ENCODE measurements at regions not wholly inside any gene's neighbourhood (a gene's known extent, or its start where the extent isn't known, plus 50 kb on each side); places are given as distances from the start of the nearest gene placed in this dataset.

GRCh38 chr20:29741594-29741893 is 1515.9 kb upstream of the DEFB115 start:
- no peak for TF ChIP-seq KLF17 (tag by site-specific recombination; IDR thresholded peaks at IDR 0.05)
- TF ChIP-seq CTCF (tag by site-specific recombination; IDR thresholded peaks at IDR 0.05): no peak
- TF ChIP-seq SP2 (tag by site-specific recombination; IDR thresholded peaks at IDR 0.05): no peak
- no peak for TF ChIP-seq GLI4 (tag by site-specific recombination; IDR thresholded peaks at IDR 0.05)
- TF ChIP-seq ZNF24 (tag by site-specific recombination; IDR thresholded peaks at IDR 0.05): no peak
- no peak for TF ChIP-seq ZNF341 (tag by site-specific recombination; IDR thresholded peaks at IDR 0.05; ENCODE audit: low read depth)
- no peak for TF ChIP-seq SETDB1 (IDR thresholded peaks at IDR 0.05; ENCODE audit: insufficient read length, low read length)
- no peak for TF ChIP-seq ATF2 (tag by site-specific recombination; IDR thresholded peaks at IDR 0.05; ENCODE audit: low read depth)
- TF ChIP-seq ZNF274 (IDR thresholded peaks at IDR 0.05; ENCODE audit: low read length): no peak
- TF ChIP-seq ZNF274 (tag by site-specific recombination; IDR thresholded peaks at IDR 0.05; ENCODE audit: borderline replicate concordance): no peak
- no peak for TF ChIP-seq PRDM10 (tag by site-specific recombination; IDR thresholded peaks at IDR 0.05)
- no peak for TF ChIP-seq ZNF18 (tag by site-specific recombination; IDR thresholded peaks at IDR 0.05)
- TF ChIP-seq ZNF747 (tag by site-specific recombination; IDR thresholded peaks at IDR 0.05): no peak
- TF ChIP-seq TCF7L2 (IDR thresholded peaks at IDR 0.05; ENCODE audit: borderline replicate concordance, low read depth, low read length): no peak
- TF ChIP-seq REST (tag by site-specific recombination; IDR thresholded peaks at IDR 0.05): no peak
